ENCODE measurements at regions not wholly inside any gene's neighbourhood (a gene's known extent, or its start where the extent isn't known, plus 50 kb on each side); places are given as distances from the start of the nearest gene placed in this dataset.

- TF ChIP-seq CTCF (IDR thresholded peaks at IDR 0.05): no peak
- no peak for TF ChIP-seq POLR2A (IDR thresholded peaks at IDR 0.05)
These were observed 784.6 kb upstream of the ALCAM start for GRCh38 chr3:104582092-104582491.

Data from sigmoid colon (tissue), 3 donors.